IPS-20b (cell line): ENCODE measurements at regions not wholly inside any gene's neighbourhood (a gene's known extent, or its start where the extent isn't known, plus 50 kb on each side); places are given as distances from the start of the nearest gene placed in this dataset.

Experiments
- H3K27ac ChIP-seq: one replicate; pipeline ENCODE4 v1.5.1; 2013; ENCODE audit warnings: low read length
- H3K27me3 ChIP-seq: 2 replicates; pipeline ENCODE4 v1.6.1; 2013; ENCODE audit warnings: mild to moderate bottlenecking, low read length, inconsistent platforms; ENCODE audit not compliant: insufficient read depth
- H3K36me3 ChIP-seq: 2 replicates; pipeline ENCODE4 v1.6.1; 2013; ENCODE audit warnings: low read depth, mild to moderate bottlenecking, inconsistent platforms, low read length, moderate library complexity; ENCODE audit not compliant: insufficient read depth
- H3K4me1 ChIP-seq: 2 replicates; pipeline ENCODE4 v1.6.1; 2013; ENCODE audit warnings: mild to moderate bottlenecking, control low read depth, inconsistent platforms, low read length, moderate library complexity; ENCODE audit not compliant: insufficient read depth
- H3K4me3 ChIP-seq: 2 replicates; pipeline ENCODE4 v1.5.1; 2013; ENCODE audit warnings: mild to moderate bottlenecking, low read length, inconsistent platforms
- H3K9ac ChIP-seq: 2 replicates; pipeline ENCODE4 v1.6.1; 2013; ENCODE audit warnings: low read depth, mild to moderate bottlenecking, inconsistent platforms, low read length, moderate library complexity
- H3K9me3 ChIP-seq: 2 replicates; pipeline ENCODE4 v1.6.1; 2013; ENCODE audit warnings: mild to moderate bottlenecking, low read depth, low read length, inconsistent platforms; ENCODE audit not compliant: insufficient read depth

- H3K9me3 ChIP-seq = no peaks in the 10 kb centered on the region
- H3K9ac ChIP-seq = no peak overlapping the region
- peaks cover 10% of the 10 kb centered on the region; the same call in 1 of the 2 replicates for H3K27me3 ChIP-seq
- no peaks in the 10 kb centered on the region for H3K36me3 ChIP-seq
- no peak overlapping the region for H3K27ac ChIP-seq
- H3K4me3 ChIP-seq = no peak overlapping the region
- H3K4me1 ChIP-seq = peaks cover 17% of the 10 kb centered on the region; the same call in 1 of the 2 replicates
These were observed 438.1 kb upstream of the DSEL start for GRCh38 chr18:67954594-67954993.

- peaks cover 5% of the 10 kb centered on the region; the same call in 1 of the 2 replicates for H3K4me1 ChIP-seq
- no peak overlapping the region for H3K9ac ChIP-seq
- H3K27ac ChIP-seq = no peak overlapping the region
- no peaks in the 10 kb centered on the region for H3K36me3 ChIP-seq
- no peaks in the 10 kb centered on the region for H3K9me3 ChIP-seq
- peaks cover 3% of the 10 kb centered on the region; the same call in 1 of the 2 replicates for H3K27me3 ChIP-seq
- H3K4me3 ChIP-seq = no peak overlapping the region
These were observed 434.6 kb upstream of the DSEL start for GRCh38 chr18:67951137-67951536.

- Histone ChIP-seq H3K9ac (no peak overlapping the region), H3K27ac (no peak overlapping the region), H3K4me1 (no peaks in the 10 kb centered on the region), H3K4me3 (no peak overlapping the region), H3K27me3 (no peaks in the 10 kb centered on the region), H3K9me3 (no peaks in the 10 kb centered on the region; the same call in 1 of the 2 replicates), H3K36me3 (no peaks in the 10 kb centered on the region)
These were observed 422.1 kb upstream of the DSEL start for GRCh38 chr18:67938660-67939059.

- Histone ChIP-seq H3K27me3 (no peaks in the 10 kb centered on the region), H3K27ac (no peak overlapping the region), H3K9ac (no peak overlapping the region), H3K4me1 (no peaks in the 10 kb centered on the region), H3K4me3 (no peak overlapping the region), H3K36me3 (no peaks in the 10 kb centered on the region), H3K9me3 (no peaks in the 10 kb centered on the region; the same call in 1 of the 2 replicates)
These were observed 419.1 kb upstream of the DSEL start for GRCh38 chr18:67935638-67936037.

- no peaks in the 10 kb centered on the region for H3K36me3 ChIP-seq
- H3K27me3 ChIP-seq = no peaks in the 10 kb centered on the region
- H3K27ac ChIP-seq = no peak overlapping the region
- no peaks in the 10 kb centered on the region for H3K9me3 ChIP-seq
- no peak overlapping the region for H3K4me3 ChIP-seq
- H3K9ac ChIP-seq = no peak overlapping the region
- H3K4me1 ChIP-seq = no peaks in the 10 kb centered on the region
These were observed 416.8 kb upstream of the DSEL start for GRCh38 chr18:67933271-67933670.

GRCh38 chr18:67932271-67932670, 415.8 kb upstream of the DSEL start:
- no peak overlapping the region for H3K4me3 ChIP-seq
- no peak overlapping the region for H3K27ac ChIP-seq
- H3K4me1 ChIP-seq = no peaks in the 10 kb centered on the region
- H3K36me3 ChIP-seq = no peaks in the 10 kb centered on the region
- no peaks in the 10 kb centered on the region for H3K9me3 ChIP-seq
- no peaks in the 10 kb centered on the region for H3K27me3 ChIP-seq
- no peak overlapping the region for H3K9ac ChIP-seq

GRCh38 chr18:67926929-67927864, 410.7 kb upstream of the DSEL start:
- H3K4me1 ChIP-seq = no peaks in the 10 kb centered on the region
- H3K4me3 ChIP-seq = no peak overlapping the region
- H3K9me3 ChIP-seq = no peaks in the 10 kb centered on the region
- no peaks in the 10 kb centered on the region for H3K36me3 ChIP-seq
- no peak overlapping the region for H3K9ac ChIP-seq
- no peaks in the 10 kb centered on the region for H3K27me3 ChIP-seq
- H3K27ac ChIP-seq = no peak overlapping the region

- no peaks in the 10 kb centered on the region for H3K9me3 ChIP-seq
- H3K36me3 ChIP-seq = no peaks in the 10 kb centered on the region
- no peak overlapping the region for H3K4me3 ChIP-seq
- H3K27ac ChIP-seq = no peak overlapping the region
- no peaks in the 10 kb centered on the region for H3K4me1 ChIP-seq
- no peaks in the 10 kb centered on the region for H3K27me3 ChIP-seq
- no peak overlapping the region for H3K9ac ChIP-seq
These were observed 408.1 kb upstream of the DSEL start for GRCh38 chr18:67924656-67925055.

GRCh38 chr18:67919316-67919715, 402.8 kb upstream of the DSEL start:
- H3K4me1 ChIP-seq = no peaks in the 10 kb centered on the region; the same call in 1 of the 2 replicates

GRCh38 chr18:67916097-67916496, 399.6 kb upstream of the DSEL start:
- Histone ChIP-seq H3K27me3 (no peaks in the 10 kb centered on the region), H3K36me3 (no peaks in the 10 kb centered on the region), H3K27ac (no peak overlapping the region), H3K4me3 (no peak overlapping the region), H3K4me1 (no peaks in the 10 kb centered on the region; the same call in 1 of the 2 replicates), H3K9ac (no peak overlapping the region), H3K9me3 (no peaks in the 10 kb centered on the region)

More at GRCh38 chr18:67919316-67919715, 402.8 kb upstream of the DSEL start:
- Histone ChIP-seq H3K27ac (no peak overlapping the region), H3K4me3 (no peak overlapping the region), H3K27me3 (no peaks in the 10 kb centered on the region), H3K9ac (no peak overlapping the region), H3K36me3 (no peaks in the 10 kb centered on the region), H3K9me3 (no peaks in the 10 kb centered on the region)

GRCh38 chr18:67913040-67913439, 396.5 kb upstream of the DSEL start:
- Histone ChIP-seq H3K27ac (no peak overlapping the region), H3K4me1 (no peaks in the 10 kb centered on the region; the same call in 1 of the 2 replicates), H3K9ac (no peak overlapping the region), H3K27me3 (no peaks in the 10 kb centered on the region), H3K9me3 (no peaks in the 10 kb centered on the region), H3K36me3 (no peaks in the 10 kb centered on the region), H3K4me3 (no peak overlapping the region)

- no peak overlapping the region for H3K4me3 ChIP-seq
- H3K27ac ChIP-seq = no peak overlapping the region
- no peaks in the 10 kb centered on the region for H3K27me3 ChIP-seq
- H3K4me1 ChIP-seq = no peaks in the 10 kb centered on the region
- no peaks in the 10 kb centered on the region for H3K9me3 ChIP-seq
- H3K36me3 ChIP-seq = no peaks in the 10 kb centered on the region
- no peak overlapping the region for H3K9ac ChIP-seq
These were observed 385.1 kb upstream of the DSEL start for GRCh38 chr18:67901573-67901972.
